Naive thymus-derived CD8-positive, alpha-beta T cell (primary cell): ENCODE measurements at regions not wholly inside any gene's neighbourhood (a gene's known extent, or its start where the extent isn't known, plus 50 kb on each side); places are given as distances from the start of the nearest gene placed in this dataset.
A peak's percentile ranks its signal among the peaks of the same experiment; 100 is the strongest.

Experiments
- ATAC-seq, 2 donors: fragments of 150-1000 bp; cut with Tn5 transposase in 1 of 2; sonication (Bioruptor Pico), chemical (Tn5 transposase) in 1 of 2; 1 replicate in 1 of 2; 2 replicates in 1 of 2; pipeline ENCODE4 v1.10.0; 2021; ENCODE audit warnings: mild to moderate bottlenecking in 2 of 2, moderate library complexity in 2 of 2
- POLR2A ChIA-PET: fragments of 350-600 bp; sonication (Branson Sonifier 250); formaldehyde crosslinking; loops from one replicate; lab custom pipeline; 2021; ENCODE audit warnings: antibody characterized with exemption; lab: Charles Lee
- DNase-seq, 10 donors: peaks; one replicate each; pipeline versions ENCODE4 v3.0.0 to v3.0.0-alpha.2; 2020 to 2022
- H3K27ac Mint-ChIP-seq, 10 donors: one replicate each; pipeline ENCODE4 v1.8.0; 2020 to 2022; ENCODE audit warnings: mild to moderate bottlenecking in 10 of 10, mixed read lengths in 10 of 10, moderate library complexity in 4 of 10, inconsistent platforms in 1 of 10
- H3K27me3 Mint-ChIP-seq, 5 donors: one replicate each; pipeline ENCODE4 v1.8.0; 2021 to 2022; ENCODE audit warnings: mixed read lengths in 5 of 5
- H3K36me3 Mint-ChIP-seq, 3 donors: one replicate each; pipeline ENCODE4 v1.8.0; 2020 to 2022; ENCODE audit warnings: mixed read lengths in 3 of 3, mild to moderate bottlenecking in 2 of 3, inconsistent platforms in 1 of 3
- H3K4me1 Mint-ChIP-seq, 4 donors: one replicate each; pipeline ENCODE4 v1.8.0; 2021 to 2022; ENCODE audit warnings: mixed read lengths in 4 of 4
- H3K4me3 Mint-ChIP-seq, 10 donors: one replicate each; pipeline ENCODE4 v1.8.0; 2020 to 2022; ENCODE audit warnings: mild to moderate bottlenecking in 10 of 10, mixed read lengths in 10 of 10, moderate library complexity in 6 of 10, inconsistent platforms in 1 of 10
- H3K9me3 Mint-ChIP-seq, 9 donors: one replicate each; pipeline ENCODE4 v1.8.0; 2020 to 2022; ENCODE audit warnings: mixed read lengths in 9 of 9, mild to moderate bottlenecking in 3 of 9, inconsistent platforms in 1 of 9, moderate library complexity in 1 of 9

DNA sequence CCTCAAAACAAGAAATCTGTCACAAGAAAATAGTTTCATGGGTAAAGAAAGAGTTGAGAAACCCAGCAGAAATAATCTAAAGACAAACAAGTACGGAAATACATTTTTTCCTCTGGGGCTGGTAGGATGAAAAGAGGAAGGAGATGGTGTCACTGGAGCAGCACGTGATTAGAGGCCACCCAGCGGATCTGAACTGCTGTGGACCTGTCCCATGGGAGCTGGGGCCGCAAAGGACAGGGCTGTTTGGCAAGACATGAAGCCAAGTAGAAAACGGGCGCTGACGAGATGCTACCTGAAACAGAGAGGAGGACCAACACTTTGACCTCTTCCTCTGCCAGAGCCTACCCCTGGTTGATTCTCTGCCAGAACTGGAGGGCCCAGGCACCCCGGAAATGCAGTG lies 295.4 kb upstream of the ATP5MC3 start:
- ATAC-seq, result no peak

DNA sequence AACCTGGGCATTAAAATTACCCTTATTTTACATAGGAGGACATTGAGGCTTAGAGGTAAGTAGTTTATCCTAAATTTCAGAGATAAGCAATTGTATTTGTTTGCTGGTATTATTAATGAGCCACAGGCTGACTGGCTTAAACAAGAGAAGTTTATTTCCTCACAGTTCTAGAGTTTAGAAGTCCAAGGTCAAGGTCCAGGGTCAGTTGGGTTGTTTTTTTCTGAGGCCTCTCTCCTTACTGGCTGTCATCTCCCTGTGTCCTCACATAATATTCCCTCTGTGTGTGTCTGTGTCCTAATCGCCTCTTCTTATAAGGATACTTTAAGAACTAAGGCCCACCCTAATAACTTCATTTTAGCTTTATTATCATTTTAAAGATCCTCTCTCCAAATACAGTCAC lies 294.9 kb upstream of the ATP5MC3 start:
- Mint-ChIP-seq H3K4me1 (peaks cover 0 to 2% (median 0%) of the 10 kb centered on the region in 4 donors), H3K36me3 (no peaks in the 10 kb centered on the region)
- no peak for DNase-seq

More for the DNA sequence above, 295.4 kb upstream of the ATP5MC3 start:
- Mint-ChIP-seq H3K4me1 (peaks cover 0 to 2% (median 0%) of the 10 kb centered on the region in 4 donors), H3K36me3 (no peaks in the 10 kb centered on the region), H3K27me3 (peaks cover 0 to 14% (median 3%) of the 10 kb centered on the region in 5 donors), H3K4me3 (no peak overlapping the region), H3K27ac (no peak overlapping the region), H3K9me3 (peaks cover 0 to 9% (median 0%) of the 10 kb centered on the region in 9 donors)
- POLR2A ChIA-PET, result no interaction called here
- DNase-seq, result no peak

DNA sequence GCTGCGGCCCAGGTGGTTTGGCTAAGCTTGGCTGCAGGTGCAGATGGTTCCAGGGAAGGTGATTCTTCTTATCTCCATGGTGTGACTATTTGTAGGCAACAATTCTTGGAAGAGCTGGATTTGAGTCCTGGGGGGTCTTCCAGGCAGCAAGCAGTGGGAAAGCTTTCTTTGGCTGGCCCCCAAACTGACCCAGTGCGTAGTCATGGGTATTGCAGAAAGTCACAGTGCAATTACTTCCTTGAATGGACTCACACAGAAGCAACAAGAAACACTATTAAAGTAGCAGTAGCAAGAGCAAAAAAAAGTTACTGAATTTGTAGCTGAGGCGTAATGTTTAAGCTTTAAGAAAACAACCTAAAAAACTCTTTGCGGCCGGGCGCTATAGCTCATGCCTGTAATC lies 293.6 kb upstream of the ATP5MC3 start:
- Mint-ChIP-seq H3K36me3 (no peaks in the 10 kb centered on the region), H3K9me3 (peaks cover 0 to 9% (median 0%) of the 10 kb centered on the region in 9 donors), H3K27ac (no peak overlapping the region), H3K4me3 (no peak overlapping the region), H3K4me1 (peaks cover 0 to 2% (median 0%) of the 10 kb centered on the region in 4 donors), H3K27me3 (peaks cover 0 to 14% (median 3%) of the 10 kb centered on the region in 5 donors)
- no peak for ATAC-seq
- POLR2A ChIA-PET, result no interaction called here
- no peak for DNase-seq

More for the DNA sequence above, 294.9 kb upstream of the ATP5MC3 start:
- Mint-ChIP-seq H3K9me3 (peaks cover 0 to 9% (median 0%) of the 10 kb centered on the region in 9 donors), H3K27ac (no peak overlapping the region), H3K4me3 (no peak overlapping the region), H3K27me3 (peaks cover 0 to 14% (median 3%) of the 10 kb centered on the region in 5 donors)
- ATAC-seq, result no peak
- POLR2A ChIA-PET, result no interaction called here

DNA sequence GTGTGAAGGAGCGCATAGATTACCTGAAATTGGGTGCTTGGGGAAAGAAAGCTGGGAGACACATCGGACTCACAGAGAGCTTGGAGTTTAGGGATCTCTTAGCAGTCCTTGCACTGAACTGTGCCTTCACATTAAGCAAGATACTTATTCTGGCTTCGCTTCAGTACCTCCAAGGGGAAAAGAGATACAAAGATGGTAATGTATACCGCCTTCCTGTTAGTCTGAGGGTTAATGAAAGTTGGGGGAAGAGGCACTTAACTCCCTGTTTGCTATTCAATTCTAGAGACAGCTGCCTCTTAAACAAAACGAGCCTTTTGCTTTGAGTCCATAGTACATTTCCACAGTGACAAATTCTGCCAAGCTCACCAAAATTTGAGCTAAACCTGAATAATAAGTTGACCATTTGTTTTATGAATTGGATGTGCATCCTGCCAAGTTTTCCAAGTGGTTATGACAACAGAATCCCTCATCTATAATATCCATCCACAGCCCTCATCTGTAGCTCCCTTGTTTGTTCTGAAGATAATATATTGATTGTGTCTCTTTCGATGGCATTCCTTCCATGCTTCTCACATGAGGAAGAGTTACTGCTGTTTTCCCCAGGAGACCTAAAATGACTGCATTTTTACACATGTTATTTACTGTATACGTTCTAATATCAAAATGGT lies 287.1 kb upstream of the ATP5MC3 start:
- Mint-ChIP-seq H3K9me3 (peaks cover 0 to 5% (median 0%) of the 10 kb centered on the region in 9 donors), H3K4me1 (no peaks in the 10 kb centered on the region), H3K27ac (no peak overlapping the region), H3K4me3 (no peak overlapping the region), H3K36me3 (no peaks in the 10 kb centered on the region), H3K27me3 (peaks cover 0 to 14% (median 0%) of the 10 kb centered on the region in 5 donors)
- DNase-seq (no peak), ATAC-seq (no peak)
- POLR2A ChIA-PET, result no interaction called here

DNA sequence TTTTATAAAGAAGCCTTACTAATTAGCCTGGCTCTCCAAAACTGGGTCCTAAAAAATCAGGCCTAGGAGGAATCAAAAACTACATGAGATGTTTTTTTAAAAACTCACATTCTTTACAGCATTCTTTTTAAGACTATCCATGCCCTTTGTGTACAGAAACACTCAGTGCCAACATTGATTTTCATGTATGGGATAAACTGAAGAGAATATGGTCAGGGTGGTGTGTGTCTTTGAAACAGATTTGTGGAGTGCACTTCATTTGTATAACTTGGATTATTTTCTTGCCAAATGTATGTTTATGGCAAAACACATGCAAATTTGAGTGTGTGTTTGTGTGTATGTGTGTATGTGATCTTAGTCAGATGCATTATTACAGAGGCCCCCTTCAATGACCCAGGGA lies 283.6 kb upstream of the ATP5MC3 start:
- no peaks in the 10 kb centered on the region for H3K4me1 Mint-ChIP-seq
- peaks cover 0 to 12% (median 0%) of the 10 kb centered on the region in 3 donors for H3K36me3 Mint-ChIP-seq
- POLR2A ChIA-PET, result no interaction called here
- no peak for DNase-seq
- peaks cover 0 to 15% (median 2%) of the 10 kb centered on the region in 9 donors for H3K9me3 Mint-ChIP-seq
- no peak overlapping the region for H3K4me3 Mint-ChIP-seq
- ATAC-seq, result no peak
- no peak overlapping the region for H3K27ac Mint-ChIP-seq
- H3K27me3 Mint-ChIP-seq, result peaks cover 0 to 3% (median 0%) of the 10 kb centered on the region in 5 donors

DNA sequence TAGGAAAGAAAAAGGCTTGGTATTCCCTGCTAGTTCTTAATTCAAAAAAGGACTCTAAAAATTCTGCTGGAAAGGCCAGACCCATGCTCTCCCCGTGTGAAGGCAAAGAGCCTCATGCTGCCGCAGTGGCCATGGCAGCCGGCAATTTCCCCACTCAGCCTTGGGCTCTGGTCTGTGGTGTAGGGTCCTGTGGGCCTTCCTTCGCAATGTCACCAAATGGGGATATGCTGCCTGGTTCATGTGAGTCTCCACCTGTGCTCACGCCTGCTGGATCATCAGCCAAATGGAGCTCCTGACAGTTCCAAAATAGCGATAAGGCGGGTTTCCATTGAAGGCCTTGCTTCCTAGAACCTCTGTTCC lies 282.8 kb upstream of the ATP5MC3 start:
- Mint-ChIP-seq H3K4me3 (no peak overlapping the region), H3K27ac (peak overlapping the region in 1 of 10 donors; percentile 19)

DNA sequence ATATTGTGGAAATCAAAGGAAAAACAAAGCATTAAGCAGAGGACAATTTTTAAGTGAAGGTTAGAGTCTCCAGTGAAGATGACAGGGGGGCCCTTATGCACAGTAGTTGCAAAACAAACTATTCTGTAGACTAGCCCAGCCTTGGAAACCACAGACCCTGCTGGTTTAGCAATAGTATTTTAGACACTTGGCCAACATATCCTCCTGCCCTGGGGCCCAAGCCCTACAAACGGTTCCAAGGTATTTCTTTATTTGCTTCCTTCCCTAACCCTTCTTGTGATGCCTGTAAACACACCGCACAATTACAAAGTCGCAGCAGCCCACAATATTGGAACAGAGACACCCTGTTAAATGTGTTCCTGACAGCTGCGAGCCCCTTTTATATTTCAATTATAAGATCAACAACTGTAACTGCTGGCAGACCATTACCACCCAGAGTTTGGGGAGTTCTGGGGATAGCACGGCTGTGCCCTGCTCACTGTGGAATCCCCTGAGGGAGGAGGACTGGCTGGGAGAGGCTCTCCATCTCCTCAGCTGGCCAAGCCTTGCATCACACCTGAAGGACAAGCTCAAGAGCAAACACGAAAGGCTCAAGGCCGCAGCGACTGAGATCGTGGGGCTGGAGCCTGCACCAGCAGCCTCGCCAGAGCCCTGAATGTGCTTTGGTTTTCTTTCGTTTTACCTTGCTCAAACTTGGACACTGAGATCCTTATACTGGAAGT lies 282.2 kb upstream of the ATP5MC3 start:
- Mint-ChIP-seq H3K27ac (no peak overlapping the region), H3K27me3 (peaks cover 0 to 6% (median 0%) of the 10 kb centered on the region in 5 donors), H3K9me3 (peaks cover 0 to 22% (median 6%) of the 10 kb centered on the region in 9 donors), H3K4me3 (no peak overlapping the region), H3K4me1 (no peaks in the 10 kb centered on the region), H3K36me3 (peaks cover 0 to 18% (median 0%) of the 10 kb centered on the region in 3 donors)
- POLR2A ChIA-PET, result no interaction called here
- DNase-seq, result no peak
- no peak for ATAC-seq

More for the DNA sequence above, 282.8 kb upstream of the ATP5MC3 start:
- POLR2A ChIA-PET, result no interaction called here
- Mint-ChIP-seq H3K27me3 (peaks cover 0 to 6% (median 0%) of the 10 kb centered on the region in 5 donors), H3K4me1 (no peaks in the 10 kb centered on the region), H3K9me3 (peaks cover 0 to 22% (median 6%) of the 10 kb centered on the region in 9 donors), H3K36me3 (peaks cover 0 to 18% (median 0%) of the 10 kb centered on the region in 3 donors)
- no peak for DNase-seq
- ATAC-seq, result no peak

DNA sequence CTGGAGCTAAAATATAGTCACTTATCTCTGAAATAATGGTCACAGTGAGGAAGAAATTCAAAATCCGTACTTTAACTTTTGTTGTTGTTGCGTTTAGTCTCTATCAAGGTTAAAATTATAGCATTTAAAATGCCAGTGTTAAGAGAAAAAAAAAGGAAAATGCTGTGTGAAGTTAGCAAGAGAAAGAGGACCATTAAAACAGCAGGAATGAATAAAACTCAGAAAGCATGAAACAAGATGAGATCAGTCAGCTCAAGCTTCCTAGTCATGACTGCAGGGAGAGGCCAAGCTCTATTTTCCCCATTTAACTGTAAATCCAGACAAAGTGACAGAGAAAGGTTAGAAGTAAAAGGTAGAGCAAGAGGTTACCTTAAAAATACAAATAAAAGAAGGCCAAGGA lies 281.7 kb upstream of the ATP5MC3 start:
- H3K36me3 Mint-ChIP-seq, result peaks cover 0 to 18% (median 0%) of the 10 kb centered on the region in 3 donors
- peaks cover 0 to 6% (median 0%) of the 10 kb centered on the region in 5 donors for H3K27me3 Mint-ChIP-seq
- no peaks in the 10 kb centered on the region for H3K4me1 Mint-ChIP-seq
- no peak overlapping the region for H3K4me3 Mint-ChIP-seq
- ATAC-seq (no peak), DNase-seq (no peak)
- POLR2A ChIA-PET, result no interaction called here
- H3K9me3 Mint-ChIP-seq, result peaks cover 0 to 22% (median 6%) of the 10 kb centered on the region in 9 donors
- no peak overlapping the region for H3K27ac Mint-ChIP-seq

DNA sequence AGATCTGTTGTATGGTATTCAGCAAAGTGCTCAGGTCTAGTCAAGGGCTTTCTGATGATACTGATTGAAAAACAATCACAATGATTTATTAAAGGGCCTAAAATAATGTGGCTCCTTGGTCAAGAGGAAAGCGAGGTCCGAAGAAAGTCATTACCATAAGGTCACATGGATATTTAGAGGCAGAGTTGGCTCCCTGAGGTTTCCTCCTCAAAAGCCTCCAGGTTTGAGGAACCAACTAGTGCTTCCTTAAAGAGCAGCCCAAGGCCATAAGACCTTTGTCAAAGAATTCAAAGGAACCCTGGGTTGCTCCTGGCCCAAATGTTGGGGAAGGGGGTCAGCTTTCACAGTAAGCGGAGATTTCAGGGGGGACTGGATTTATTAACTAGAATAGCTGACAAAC lies 280.7 kb upstream of the ATP5MC3 start:
- Mint-ChIP-seq H3K27ac (no peak overlapping the region), H3K4me3 (no peak overlapping the region), H3K27me3 (peaks cover 0 to 7% (median 2%) of the 10 kb centered on the region in 5 donors), H3K9me3 (peaks cover 0 to 22% (median 6%) of the 10 kb centered on the region in 9 donors), H3K4me1 (no peaks in the 10 kb centered on the region), H3K36me3 (peaks cover 0 to 18% (median 0%) of the 10 kb centered on the region in 3 donors)
- no peak for ATAC-seq
- POLR2A ChIA-PET, result no interaction called here
- DNase-seq, result no peak

DNA sequence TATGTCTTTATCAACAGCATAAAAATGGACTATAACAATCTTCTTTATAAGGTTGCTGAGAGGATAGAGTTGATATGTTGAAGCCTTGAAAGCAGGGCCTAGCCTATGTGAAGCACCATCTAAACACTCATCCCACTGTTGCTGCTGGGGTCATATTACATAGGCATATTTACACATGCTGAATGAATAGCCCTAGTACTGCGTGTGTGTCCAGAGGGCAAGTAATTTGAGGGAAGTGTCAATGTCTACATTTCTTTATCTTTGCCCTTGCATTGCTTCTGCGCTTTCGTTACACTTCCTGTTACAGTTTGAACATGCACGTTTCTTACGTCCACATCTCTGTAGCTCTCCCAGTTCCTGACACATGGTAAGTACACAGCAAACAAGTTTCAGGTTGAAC lies 280.3 kb upstream of the ATP5MC3 start:
- no peak for DNase-seq
- Mint-ChIP-seq H3K36me3 (peaks cover 0 to 18% (median 0%) of the 10 kb centered on the region in 3 donors), H3K4me1 (no peaks in the 10 kb centered on the region), H3K27me3 (peaks cover 0 to 7% (median 2%) of the 10 kb centered on the region in 5 donors), H3K4me3 (no peak overlapping the region), H3K27ac (no peak overlapping the region), H3K9me3 (peaks cover 0 to 22% (median 6%) of the 10 kb centered on the region in 9 donors)
- ATAC-seq, result no peak
- POLR2A ChIA-PET, result no interaction called here

DNA sequence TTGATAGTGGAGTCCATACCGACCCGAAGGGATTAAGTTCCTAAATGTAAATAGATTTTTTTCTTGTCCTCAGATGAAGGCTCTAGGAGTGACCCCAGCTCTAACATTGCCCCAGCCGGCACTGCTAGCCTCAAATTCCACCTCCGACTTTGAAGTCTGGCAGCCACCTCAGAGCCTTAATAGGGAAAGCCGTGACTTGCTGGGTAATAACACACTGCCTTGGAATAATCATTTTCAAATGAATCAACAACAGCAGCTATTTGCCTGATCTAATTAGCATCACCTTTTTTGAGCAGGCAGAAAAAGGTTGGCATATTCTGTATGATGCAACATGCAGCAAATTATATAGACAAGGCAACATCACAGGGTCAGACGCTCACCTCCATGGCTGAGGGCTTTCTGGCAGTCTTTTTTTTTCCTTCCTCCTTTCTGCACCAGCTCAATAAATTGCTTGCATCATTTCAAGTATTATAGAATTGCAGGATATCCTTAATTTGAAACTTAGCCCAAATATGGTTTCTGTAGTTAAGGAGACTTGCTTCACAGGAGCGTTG lies 276.5 kb upstream of the ATP5MC3 start:
- no peak for DNase-seq
- peaks cover 0 to 18% (median 0%) of the 10 kb centered on the region in 3 donors for H3K36me3 Mint-ChIP-seq
- no peak for ATAC-seq
- peaks cover 0 to 22% (median 6%) of the 10 kb centered on the region in 9 donors for H3K9me3 Mint-ChIP-seq
- H3K4me1 Mint-ChIP-seq, result peaks cover 0 to 2% (median 0%) of the 10 kb centered on the region in 4 donors
- H3K27ac Mint-ChIP-seq, result no peak overlapping the region
- peaks cover 0 to 7% (median 2%) of the 10 kb centered on the region in 5 donors for H3K27me3 Mint-ChIP-seq
- no peak overlapping the region for H3K4me3 Mint-ChIP-seq
- POLR2A ChIA-PET, result no interaction called here

DNA sequence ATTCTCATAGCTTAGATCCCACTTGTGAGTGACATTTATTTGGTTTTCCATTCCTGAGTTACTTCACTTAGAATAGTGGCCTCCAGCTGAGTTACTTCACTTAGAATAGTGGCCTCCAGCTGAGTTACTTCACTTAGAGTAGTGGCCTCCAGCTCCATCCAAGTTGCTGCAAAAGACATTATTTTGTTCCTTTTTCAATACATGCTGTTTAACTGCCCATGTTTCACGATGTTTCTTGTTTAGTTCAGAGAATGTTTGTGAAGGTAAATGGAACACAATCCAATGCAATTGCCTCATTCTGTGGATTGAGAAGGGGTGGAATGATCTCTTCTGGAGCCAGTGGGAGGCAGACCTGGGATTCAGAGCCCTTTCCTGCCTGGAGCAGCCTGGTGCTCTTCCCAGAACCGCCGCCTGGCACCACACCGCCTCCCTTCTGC lies 273.5 kb upstream of the ATP5MC3 start:
- ATAC-seq, result no peak
- no peak for DNase-seq
- Mint-ChIP-seq H3K27ac (no peak overlapping the region), H3K27me3 (peaks cover 0 to 7% (median 0%) of the 10 kb centered on the region in 5 donors), H3K9me3 (peaks cover 0 to 7% (median 4%) of the 10 kb centered on the region in 9 donors), H3K36me3 (peaks cover 0 to 5% (median 0%) of the 10 kb centered on the region in 3 donors), H3K4me1 (peaks cover 0 to 9% (median 0%) of the 10 kb centered on the region in 4 donors), H3K4me3 (no peak overlapping the region)
- POLR2A ChIA-PET, result no interaction called here
